ENCODE measurements at regions not wholly inside any gene's neighbourhood (a gene's known extent, or its start where the extent isn't known, plus 50 kb on each side); places are given as distances from the start of the nearest gene placed in this dataset.

- TF ChIP-seq E2F6 (IDR thresholded peaks at IDR 0.05): no peak
- TF ChIP-seq CTCF (IDR thresholded peaks at IDR 0.05; ENCODE audit: control extremely low read depth in 1 of 3, insufficient read depth in 1 of 3, low read depth in 1 of 3, low read length in 3 of 3): no peak
- TF ChIP-seq HDAC2 (IDR thresholded peaks at IDR 0.05; ENCODE audit: borderline replicate concordance in 1 of 2, low read depth in 2 of 2, low read length in 2 of 2): no peak
These were observed 54.7 kb upstream of the DNAH14 start (continued) for GRCh38 chr1:224874775-224875174.
